Activated CD4-positive, alpha-beta T cell treated with anti-CD3 and anti-CD28 coated beads, Interleukin-2, amount 50 U/mL, for 48 hours (primary cell): ENCODE measurements at regions not wholly inside any gene's neighbourhood (a gene's known extent, or its start where the extent isn't known, plus 50 kb on each side); places are given as distances from the start of the nearest gene placed in this dataset.
"Not testable (repeated sequence)": the region's sequence is repeated elsewhere in the genome, so short reads cannot be mapped to it uniquely, and the experiment has no call there.

ENCODE experiments used
- DNase-seq, 2 experiments: peaks; one replicate each; pipeline ENCODE4 v3.0.0-alpha.2; 2020

DNA sequence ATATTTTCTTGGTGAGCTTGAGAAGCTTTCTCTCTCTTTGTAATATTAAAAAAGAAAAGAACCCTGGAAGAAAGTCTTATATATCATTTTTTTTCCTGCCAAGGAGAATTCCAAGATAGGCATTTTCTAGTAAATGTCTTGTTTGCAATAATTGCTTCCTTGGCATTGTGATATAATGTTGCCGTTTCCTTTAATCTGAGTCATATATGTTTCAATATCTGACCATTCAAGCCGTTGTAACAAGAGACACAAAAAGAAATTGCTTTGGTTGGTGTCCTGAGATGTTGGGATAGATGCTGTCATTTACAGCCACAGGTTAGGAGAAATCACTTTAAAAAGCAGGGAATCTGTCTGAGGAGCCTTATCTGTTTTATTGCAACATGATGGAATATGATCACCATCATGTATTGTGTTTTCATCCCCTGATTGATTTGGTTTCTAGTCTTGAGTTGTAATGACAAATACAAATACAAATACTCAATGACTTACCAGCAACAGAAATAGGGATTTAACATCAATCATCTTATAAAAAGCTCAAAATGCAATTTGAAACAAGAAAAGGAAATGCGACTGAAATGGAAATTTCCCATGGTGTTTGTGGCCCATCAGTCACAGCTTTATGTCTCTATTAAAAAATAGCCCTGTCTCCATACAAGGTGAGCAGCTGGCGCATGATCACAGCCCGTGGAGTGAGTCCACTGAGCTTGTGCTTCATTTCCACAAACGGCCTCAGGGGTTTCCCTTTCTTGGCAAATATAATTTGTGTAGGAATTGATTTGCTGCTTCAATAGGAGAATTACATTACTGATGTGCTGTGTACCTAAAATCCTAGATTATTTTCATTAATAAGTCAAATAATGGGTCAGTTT, 250.1 kb upstream of the TRPC7 start:
- no peak for DNase-seq

DNA sequence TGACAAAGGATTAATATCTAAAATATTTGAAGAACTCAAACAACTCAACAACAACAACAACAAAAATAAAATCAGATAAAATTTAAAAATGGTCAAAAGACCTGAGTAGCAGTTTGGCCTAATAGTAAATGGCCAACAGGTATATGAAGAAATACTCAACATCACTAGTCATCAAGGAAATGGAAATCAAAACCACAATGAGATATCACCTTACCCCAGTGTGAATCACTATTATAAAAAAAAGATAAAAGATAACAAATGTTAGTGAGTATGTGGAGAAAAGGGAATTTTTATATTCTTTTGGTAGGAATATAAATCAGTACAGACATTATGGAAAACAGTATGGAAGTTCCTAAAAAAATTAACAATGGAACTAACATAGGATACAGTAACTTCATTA, 247.9 kb upstream of the TRPC7 start:
- DNase-seq = no peak

DNA sequence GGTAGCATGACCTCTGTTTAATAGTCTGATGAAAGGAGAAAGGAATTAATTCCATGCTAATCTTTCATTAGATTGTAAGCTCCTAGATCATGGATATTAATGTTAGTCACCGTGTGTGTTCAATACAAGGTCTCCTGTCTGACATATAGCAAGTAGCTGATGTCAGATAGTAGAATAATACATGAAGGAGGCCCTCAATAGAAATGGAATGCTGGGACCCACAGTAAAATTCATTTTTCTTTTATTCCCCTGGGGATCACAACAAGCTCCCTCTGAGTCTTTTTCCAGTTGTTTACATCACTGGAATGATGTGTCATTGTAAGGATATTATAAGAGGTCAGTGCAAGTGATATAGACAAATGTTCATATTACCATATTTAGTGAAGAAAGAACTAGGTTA, 240.3 kb upstream of the TRPC7 start:
- DNase-seq = no peak

DNA sequence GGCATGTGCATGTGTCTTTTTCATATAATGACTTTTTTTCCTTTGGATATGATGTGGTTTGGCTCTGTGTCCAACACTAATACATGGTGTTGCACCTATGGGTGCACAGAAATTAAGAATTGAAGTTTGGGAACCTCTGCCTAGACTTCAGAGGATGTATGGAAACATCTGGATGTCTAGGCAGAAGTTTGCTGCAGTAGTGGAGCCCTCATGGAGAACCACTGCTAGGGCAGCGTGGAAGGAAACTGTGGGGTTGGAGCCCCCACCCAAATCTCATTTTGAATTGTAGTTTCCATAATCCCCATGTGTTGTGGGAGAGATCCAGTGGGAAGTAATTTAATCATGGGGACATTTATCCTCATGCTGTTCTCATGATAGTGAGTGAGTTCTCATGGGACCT, 235.0 kb upstream of the TRPC7 start:
- DNase-seq = no peak

DNA sequence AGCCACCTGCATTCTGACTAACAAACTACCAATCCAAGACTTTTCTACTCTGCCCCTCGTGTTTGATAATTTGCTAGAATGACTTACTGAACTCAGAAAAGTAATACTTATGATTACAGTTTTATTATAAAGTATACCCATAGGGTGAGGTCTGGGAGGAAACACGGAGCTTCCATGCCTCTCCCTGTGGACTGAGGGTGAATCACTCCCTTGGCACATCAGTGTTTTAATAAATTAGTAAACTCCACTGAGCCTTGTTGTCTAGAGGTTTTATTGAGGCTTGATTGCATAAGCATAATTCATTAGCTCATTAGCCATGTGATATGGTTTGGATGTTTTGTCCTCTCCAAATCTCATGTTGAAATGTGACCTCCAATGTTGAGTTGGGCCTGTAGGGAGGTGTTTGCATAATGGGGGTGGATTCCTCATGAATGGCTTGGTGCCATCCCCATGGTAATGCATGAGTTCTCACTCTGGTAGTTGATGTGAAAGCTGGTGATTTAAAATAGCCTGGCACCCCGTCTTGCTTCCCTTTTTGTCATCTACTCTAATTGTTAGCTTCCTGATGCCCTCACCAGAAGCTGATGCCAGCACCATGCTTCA, 233.6 kb upstream of the TRPC7 start:
- DNase-seq = no peak

DNA sequence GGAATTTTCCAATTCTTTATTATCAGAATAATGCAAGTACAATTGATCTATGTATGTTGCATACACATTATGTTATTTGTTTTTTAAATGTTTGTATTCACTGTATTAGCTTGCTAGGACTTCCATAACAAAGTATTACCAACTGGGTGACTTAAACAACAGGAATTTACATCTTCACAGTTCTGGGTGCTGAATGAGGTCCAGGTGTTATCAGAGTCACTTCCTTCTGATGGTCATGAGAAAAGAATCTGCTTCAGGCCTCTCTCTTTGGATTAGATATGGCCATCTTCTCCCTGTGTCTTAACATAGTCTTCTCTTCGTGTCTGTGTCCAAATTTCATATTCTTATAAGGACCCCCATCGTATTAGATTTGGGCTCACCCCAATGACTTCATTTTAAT, 229.1 kb upstream of the TRPC7 start:
- DNase-seq = no peak

DNA sequence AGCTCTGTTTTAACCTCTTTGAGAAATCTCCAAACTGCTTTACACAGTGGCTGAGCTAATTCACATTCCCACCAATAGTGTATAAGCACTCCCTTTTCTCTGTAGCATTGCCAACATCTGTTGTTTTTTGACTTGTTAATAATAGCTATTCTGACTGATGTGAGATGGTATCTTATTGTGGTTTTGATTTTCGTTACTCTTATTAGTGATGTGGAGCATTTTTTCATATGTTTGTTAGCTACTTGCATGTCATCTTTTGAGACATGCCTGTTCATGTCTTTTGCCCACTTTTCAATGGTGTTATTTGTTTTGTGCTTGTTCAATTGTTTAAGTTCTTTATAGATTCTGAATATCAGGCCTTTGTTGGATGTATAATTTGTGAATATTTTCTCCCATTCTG, 225.2 kb upstream of the TRPC7 start:
- no peak for DNase-seq

DNA sequence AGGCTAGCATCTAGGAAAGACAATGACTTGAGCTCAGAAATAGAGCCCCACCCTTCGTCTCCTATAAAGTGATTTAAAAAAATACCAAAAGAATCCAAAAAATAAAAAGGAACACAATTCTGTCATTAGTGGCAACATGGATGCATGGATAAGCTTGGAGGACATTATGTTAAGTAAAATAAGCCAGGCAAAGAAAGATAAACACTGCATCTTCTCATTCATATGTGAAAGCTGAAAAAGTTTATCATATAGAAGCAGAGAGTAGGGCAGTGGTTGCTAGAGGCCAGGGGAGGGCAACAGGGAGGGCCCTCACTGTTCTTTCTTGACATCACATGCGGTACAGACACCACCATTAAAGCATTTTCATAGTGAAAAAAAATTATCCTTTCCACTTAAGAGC, 220.9 kb upstream of the TRPC7 start:
- DNase-seq = no peak

DNA sequence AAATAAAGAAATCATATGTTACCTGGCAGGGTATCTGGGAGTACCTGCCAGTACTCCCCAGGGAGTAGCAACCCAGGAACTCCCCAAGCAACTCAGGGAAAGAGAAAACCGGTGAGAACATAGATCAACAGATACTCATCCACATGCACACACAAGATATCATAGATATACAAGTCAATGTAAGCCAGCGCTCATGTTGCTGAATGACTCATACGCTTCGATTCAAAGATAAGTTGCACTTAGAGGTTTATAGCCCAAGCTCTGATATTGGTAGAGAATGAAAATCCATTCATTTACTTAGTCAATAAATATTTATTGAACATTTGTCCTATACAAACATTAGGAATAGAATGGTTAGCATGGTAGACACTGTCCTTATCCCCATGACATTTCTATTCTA, 219.1 kb upstream of the TRPC7 start:
- no peak for DNase-seq

DNA sequence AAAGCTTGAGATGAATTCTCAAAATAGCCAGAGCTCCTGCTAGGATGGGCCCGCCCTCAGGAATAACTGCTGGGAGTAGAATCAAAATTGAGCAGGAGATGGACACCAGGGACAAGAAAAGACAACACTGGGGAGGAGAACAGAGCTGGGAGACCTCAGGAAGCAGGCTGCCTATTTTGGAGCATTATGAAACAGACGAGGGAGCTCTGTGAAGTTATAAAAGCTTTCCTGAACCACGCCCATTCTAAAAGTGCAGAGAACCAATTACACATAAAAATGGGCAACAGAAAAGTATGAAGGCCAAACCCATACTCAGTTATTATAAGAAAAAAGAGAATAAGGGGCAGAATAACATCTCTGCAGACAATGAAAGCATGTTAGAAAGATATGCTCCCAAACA, 213.9 kb upstream of the TRPC7 start:
- no peak for DNase-seq

DNA sequence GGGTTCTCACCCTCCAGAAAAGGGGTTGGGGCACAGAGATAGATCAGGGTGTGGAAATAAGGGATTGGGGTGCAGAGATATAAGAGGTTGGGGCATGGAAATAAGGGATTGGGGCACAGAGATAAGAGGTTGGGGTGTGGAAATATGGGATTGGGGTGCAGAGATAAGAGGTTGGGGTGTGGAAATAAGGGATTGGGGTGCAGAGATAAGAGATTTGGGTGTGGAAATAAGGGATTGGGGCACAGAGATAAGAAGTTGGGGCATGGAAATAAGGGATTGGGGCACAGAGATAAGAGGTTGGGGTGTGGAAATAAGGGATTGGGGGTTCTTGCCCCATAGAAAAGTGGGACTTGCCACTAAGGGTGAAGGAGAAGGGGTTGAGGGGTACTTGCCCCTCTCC, 204.5 kb upstream of the TRPC7 start:
- not testable (repeated sequence) for DNase-seq

DNA sequence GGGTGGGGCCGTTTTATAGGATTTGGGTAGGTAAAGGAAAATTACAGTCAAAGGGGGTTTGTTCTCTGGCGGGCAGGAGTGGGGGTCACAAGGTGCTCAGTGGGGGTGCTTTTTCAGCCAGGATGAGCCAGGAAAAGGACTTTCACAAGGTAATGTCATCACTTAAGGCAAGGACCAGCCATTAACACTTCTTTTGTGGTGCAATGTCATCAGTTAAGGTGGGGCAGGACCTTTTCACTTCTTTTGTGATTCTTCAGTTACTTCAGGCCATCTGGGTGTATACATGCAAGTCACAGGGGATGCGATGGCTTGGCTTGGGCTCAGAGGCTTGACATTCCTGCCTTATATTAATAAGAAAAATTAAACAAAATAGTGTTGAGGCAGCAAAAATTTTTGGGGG, 200.1 kb upstream of the TRPC7 start:
- not testable (repeated sequence) for DNase-seq

DNA sequence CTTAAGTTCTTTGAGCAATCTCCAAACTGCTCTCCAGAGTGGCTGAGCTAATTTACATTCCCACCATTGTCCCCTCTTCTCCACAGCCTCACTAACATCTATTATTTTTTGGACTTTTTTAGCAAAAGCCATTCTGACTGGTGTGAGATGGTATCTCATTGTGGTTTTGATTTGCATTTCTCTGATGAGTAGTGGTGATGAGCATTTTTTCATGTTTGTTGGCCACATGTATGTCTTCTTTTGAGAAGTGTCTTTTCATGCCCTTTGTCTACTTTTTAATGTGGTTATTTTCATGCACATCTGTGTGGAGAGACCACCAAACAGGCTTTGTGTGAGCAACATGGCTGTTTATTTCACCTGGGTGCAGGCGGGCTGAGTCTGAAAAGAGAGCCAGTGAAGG, 199.7 kb upstream of the TRPC7 start:
- DNase-seq = not testable (repeated sequence)

DNA sequence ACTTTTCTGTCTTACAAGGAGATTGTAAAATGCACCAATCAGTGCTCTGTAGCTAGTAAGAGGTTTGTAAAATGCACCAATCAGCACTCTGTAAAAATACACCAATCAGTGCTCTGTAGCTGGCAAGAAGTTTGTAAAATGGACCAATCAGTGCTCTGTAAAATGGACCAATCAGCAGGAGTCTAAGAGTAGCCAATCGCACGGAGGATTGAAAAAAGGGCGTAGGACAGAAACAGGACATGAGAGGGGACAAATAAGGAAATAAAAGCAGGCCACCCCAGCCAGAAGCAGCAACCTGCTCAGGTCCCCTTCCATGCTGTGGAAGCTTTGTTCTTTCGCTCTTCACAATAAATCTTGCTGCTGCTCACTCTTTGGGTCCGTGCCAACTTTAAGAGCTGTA, 199.1 kb upstream of the TRPC7 start:
- DNase-seq = not testable (repeated sequence)

DNA sequence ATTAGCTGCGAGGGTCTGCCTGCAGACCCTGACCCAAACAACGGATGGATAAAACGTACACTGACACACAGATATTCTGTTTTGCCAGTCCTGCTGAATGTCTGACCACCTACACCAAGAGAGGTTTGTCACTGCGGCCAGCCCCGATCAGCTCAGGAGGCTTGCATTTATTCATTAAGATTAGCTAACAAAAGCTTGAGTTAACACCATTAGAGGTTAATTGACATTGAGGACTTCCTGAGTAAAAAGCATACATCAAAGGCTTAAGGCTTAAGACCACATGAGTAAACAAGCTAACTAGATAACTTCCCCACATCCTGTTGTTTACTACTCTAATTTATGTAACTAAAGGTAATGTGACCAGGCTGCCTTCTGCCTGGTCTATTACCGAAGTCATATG, 198.1 kb upstream of the TRPC7 start:
- no peak for DNase-seq

DNA sequence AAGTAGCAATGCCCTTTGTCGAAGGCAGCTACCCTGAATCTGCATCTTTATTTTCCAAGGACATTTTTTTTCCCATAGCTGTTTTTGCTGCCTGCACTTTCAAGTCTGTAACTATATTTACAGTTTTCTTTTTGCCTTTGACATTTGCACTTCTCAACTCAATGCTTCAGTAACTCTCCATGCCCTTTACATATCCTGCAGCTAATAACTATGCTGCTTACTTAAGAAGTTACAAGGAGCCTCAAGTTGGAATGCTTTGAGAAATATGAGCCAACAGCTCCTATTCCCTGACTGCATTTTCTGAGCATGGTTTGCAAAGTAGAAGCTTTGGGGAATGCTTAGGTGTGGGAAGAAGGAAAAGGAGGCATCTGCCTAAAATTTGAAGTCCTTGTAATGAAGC, 194.8 kb upstream of the TRPC7 start:
- no peak for DNase-seq

DNA sequence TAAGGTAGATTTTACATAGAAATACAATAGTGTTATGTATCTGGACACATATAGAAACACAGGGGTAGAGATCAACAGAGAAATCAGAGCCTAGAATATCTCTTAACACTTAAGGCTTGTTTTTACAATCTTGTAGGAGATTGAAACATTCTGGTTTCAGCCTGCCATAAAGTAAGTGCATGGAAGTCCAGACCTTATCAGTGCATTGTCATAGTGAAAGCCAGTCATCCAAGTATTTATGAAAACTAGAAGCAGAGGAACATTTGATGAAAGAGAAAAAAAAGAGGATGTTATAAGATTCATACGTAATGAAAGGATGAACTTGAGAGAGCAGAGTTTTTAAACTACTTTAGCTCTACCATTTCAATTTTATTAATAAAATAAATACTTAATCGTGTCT, 194.3 kb upstream of the TRPC7 start:
- DNase-seq = no peak

DNA sequence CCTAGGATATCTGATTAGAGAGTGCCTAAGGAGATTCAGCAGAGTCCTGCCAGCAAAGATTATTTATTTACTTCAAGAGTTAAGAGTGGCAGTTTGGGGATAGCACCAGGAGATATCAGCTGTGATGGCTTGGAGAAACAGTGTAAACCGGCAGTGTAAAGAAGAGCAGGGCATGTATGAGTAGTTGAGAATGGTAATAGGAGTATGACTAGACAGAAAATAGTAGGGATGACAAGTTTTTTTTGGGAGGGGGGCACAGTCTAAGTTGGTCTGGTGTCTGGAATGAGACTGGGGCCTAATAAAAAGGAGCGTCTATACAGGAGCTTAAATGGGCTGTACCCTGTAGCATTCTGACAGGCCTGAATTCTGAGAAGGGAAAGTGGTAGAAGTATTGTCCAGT, 181.8 kb upstream of the TRPC7 start:
- DNase-seq = not testable (repeated sequence)

DNA sequence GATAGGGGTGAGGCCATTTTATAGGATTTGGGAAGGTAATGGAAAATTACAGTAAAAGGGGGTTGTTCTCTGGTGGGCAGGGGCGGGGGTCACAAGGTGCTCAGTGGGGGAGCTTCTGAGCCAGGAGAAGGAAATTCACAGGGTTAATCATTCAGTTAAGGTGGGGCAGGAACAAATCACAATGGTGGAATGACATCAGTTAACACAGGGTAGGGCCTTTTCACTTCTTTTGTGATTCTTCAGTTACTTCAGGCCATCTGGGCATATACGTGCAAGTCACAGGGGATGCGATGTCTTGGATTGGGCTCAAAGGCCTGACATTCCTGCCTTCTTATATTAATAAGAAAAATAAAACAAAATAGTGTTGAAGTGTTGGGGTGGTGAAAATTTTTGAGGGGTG, 181.1 kb upstream of the TRPC7 start:
- DNase-seq = not testable (repeated sequence)

DNA sequence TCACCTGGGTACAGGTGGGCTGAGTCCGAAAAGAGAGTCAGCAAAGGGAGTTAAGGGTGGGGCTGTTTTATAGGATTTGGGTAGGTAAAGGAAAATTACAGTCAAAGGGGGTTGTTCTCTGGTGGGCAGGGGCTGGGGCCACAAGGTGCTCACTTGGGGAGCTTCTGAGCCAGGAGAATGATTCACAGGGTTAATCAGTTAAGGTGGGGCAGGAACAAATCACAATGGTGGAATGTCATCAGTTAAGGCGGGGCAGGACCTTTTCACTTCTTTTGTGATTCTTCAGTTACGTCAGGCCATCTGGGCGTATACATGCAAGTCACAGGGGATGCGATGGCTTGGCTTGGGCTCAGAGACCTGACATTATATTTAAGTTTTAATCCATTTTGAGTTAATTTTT, 179.7 kb upstream of the TRPC7 start:
- not testable (repeated sequence) for DNase-seq

DNA sequence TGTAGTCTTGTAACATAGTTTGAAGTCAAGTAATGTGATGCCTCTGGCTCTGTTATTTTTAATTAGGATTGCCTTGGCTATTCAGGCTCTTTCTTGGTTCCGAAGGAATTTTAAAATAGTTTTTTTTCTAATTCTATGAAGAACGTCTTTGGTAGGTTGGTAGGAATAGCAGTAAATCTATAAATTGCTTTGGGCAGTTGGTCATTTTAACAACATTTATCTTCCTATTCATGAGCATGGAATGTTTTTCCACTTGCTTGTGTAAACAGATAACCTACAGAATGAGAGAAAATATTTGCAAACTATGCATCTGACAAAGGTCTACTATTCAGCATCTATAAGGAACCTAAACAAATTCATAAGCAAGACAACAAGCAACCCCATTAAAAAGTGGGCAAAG, 173.2 kb upstream of the TRPC7 start:
- DNase-seq = no peak

DNA sequence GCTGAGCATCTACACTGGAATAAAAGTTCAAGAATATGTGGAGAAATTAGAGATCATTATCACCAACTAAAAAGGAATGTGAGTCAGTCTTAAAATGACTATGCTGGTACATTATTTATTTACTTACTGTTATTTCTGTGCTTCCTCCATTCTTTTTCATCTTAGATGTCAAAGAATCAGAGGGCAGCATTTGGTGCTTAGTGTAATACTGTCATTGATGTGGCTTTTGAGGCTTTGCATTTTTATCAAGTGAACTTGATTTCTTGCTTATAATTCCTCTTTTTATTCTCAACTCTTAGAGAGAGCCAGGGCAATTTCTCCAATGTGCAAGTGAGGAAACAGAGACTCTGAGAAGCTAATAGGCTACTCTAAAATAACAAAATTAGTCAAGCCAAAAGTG, 163.7 kb upstream of the TRPC7 start:
- no peak for DNase-seq

DNA sequence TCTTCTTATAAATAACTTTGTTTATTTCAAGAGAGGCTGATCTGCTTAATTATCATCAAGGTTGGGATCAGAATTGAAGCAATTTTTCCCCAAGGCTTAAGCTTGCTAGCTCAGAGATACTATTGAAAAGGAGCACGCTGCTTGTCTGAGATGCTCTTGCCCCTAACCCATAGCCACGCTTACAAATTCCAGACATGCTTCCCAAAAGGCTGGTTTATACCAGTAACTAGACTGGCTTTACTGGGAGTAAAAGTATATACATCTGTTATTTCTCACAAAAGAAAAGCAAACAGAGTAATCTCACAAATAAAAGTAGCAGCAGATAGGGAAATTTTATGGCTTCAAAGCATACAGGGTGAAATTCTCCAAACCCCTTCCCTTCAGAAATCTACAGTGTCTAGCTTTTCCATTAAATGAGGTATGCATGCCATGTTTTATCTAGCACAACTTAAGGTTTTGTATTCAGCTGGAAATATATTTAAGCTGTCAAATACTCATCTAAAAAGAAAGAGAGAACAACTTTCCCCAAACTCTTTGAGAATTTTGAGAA, 163.2 kb upstream of the TRPC7 start:
- DNase-seq = no peak

DNA sequence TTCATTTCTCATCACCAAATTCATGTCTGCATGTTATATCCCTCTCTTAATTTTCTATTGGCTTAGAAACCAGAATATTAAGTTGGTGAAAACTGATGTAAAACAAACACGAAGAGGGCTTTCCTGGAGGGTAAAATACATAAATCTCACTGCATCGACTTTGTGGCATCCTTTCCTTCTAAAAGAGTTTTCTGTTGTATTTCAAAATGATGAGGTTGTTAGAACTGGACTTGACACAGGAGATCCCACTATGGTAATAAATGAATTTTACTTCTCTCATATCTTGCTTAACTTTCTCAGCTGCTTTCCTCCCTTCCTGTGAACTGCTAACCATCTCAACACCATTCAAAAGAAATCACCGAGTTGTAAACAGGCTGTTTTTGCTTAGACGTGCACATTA, 162.0 kb upstream of the TRPC7 start:
- no peak for DNase-seq

DNA sequence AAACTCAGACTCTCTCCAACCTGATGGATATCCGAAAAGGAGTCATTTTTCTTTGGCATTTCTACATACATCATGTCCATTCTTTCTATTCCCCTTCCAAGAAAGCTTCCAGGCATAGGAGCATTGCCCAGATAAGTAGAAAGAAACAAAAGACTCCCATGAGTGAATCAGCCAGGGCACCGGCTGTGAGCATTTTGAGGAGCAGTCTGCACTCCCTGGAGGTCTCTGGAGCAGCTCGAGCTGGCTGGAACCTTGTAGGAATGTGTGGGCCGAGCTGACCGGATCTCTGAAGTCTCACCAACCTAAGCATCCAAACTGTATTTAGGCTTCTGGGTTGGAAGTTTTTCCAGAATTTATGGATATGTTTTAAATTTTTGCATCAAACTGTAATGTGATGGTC, 161.4 kb upstream of the TRPC7 start:
- DNase-seq = no peak
